Cardiac muscle cell (in vitro differentiated cells and primary cell): ENCODE measurements at regions not wholly inside any gene's neighbourhood (a gene's known extent, or its start where the extent isn't known, plus 50 kb on each side); places are given as distances from the start of the nearest gene placed in this dataset.

Experiments
- DNase-seq, 2 donors: peaks; one replicate each; pipeline versions ENCODE4 v3.0.0 to v3.0.0-alpha.2; 2010 to 2017; ENCODE audit warnings: low read depth in 1 of 2, low spot score in 1 of 2
- H3K27ac ChIP-seq: fragments of 200-600 bp; sonication (generic); 2 replicates; pipeline ENCODE4 v1.5.1; 2016
- H3K27me3 ChIP-seq: fragments of 200-600 bp; sonication (generic); 2 replicates; pipeline ENCODE4 v1.6.0; 2016; ENCODE audit warnings: control low read depth
- H3K36me3 ChIP-seq: fragments of 200-600 bp; sonication (generic); 2 replicates; pipeline ENCODE4 v1.5.1; 2016; ENCODE audit warnings: control low read depth
- H3K4me1 ChIP-seq: fragments of 200-600 bp; sonication (generic); 2 replicates; pipeline ENCODE4 v1.8.1; 2017; ENCODE audit warnings: low read depth, mild to moderate bottlenecking, mixed run types
- H3K4me3 ChIP-seq: fragments of 200-600 bp; sonication (generic); 2 replicates; pipeline ENCODE4 v1.5.1; 2016; ENCODE audit warnings: mild to moderate bottlenecking
- H3K9me3 ChIP-seq: fragments of 200-600 bp; sonication (generic); 2 replicates; pipeline ENCODE4 v1.5.1; 2017; ENCODE audit warnings: low read depth, mild to moderate bottlenecking, control low read depth
- CTCF ChIP-seq: IDR thresholded peaks from 2 replicates; pipeline ENCODE4 v1.5.1; 2012; ENCODE audit warnings: low read depth, mild to moderate bottlenecking, low read length

DNA sequence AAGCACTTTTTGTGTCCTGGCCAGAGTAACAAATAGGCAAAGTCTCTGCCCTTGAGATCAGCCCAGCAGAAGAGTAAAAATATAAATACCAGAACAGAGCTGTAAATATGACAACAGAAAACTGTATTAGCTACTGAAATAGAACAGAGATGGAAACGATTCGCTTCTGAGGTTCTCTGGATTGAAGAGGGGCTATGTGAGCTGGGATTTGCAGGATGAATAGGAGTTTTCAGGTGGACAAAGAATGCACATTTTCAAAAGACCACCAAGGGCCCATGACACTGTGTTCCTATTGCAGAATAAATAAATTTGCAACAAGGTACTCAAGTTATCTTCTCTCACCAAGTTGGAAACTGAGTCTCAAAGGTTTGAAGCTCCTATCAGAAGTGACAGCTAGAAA lies 176.6 kb downstream of the BCL11B start:
- no peak for DNase-seq
- Histone ChIP-seq H3K36me3 (no peaks in the 10 kb centered on the region), H3K4me3 (no peak overlapping the region), H3K27me3 (no peaks in the 10 kb centered on the region), H3K27ac (no peak overlapping the region), H3K4me1 (no peaks in the 10 kb centered on the region), H3K9me3 (no peaks in the 10 kb centered on the region)
- no peak for TF ChIP-seq CTCF

DNA sequence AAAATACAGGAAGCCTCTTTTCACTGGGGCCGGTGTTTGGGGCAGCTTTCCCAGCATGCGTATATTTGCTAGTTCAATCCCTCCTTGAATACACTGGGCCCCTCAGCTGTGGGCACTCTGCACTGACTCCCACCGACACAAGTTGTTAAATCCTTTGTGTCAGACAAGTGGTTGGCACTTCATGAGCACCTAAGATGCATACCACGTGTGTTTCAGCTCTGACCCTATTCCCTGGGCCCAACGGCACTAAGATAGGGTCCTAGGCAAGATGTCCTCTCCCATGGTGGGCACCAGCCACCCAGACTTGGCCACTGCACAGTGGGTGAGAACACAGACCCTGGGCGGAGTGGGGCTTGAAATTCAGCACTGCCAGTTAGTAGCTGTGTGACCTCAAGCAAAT lies 173.8 kb downstream of the BCL11B start:
- no peaks in the 10 kb centered on the region for H3K9me3 ChIP-seq
- H3K36me3 ChIP-seq: no peaks in the 10 kb centered on the region

DNA sequence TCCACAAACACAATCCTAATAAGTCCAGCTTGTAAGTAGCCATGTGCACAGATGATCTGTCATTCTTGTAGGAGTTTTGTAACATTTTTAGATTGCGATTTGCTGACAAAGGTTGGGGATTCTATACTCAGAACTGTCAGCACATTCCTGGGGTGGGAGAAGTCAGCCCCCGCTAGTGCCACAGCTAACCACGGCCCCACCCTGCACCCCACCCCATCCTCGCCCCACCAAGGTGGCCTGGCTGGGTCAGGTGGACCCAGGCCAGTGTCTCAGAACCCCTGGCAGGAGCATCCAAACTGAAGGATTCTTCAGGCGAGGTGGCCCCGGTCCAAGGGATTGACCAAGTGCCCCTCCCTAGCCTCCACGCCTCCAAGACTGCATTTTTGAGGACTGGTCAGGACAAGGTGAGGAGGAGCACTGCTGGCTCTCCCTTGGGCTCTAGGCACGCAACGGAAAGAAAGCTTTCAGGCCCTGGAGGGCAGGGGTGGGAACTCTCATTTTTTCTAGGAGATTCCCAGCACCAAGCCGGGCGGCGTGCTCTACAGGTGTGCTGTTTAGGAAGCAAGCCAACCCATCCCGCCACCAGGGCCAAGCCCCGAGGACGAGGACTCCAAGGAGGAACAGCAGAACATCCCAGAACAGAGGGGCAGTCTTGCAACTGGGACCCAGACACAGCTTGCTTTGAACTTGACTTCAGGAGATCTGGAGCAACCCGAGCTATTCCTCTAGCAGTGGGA lies 172.8 kb downstream of the BCL11B start:
- DNase-seq: no peak
- no peak for TF ChIP-seq CTCF
- Histone ChIP-seq H3K9me3 (no peaks in the 10 kb centered on the region), H3K36me3 (no peaks in the 10 kb centered on the region), H3K4me1 (no peaks in the 10 kb centered on the region), H3K27me3 (no peaks in the 10 kb centered on the region), H3K4me3 (no peak overlapping the region), H3K27ac (no peak overlapping the region)

More for the DNA sequence above, 173.8 kb downstream of the BCL11B start:
- no peak overlapping the region for H3K4me3 ChIP-seq
- DNase-seq: no peak
- no peak overlapping the region for H3K27ac ChIP-seq
- no peaks in the 10 kb centered on the region for H3K27me3 ChIP-seq
- no peak for TF ChIP-seq CTCF
- H3K4me1 ChIP-seq: no peaks in the 10 kb centered on the region

- no peak overlapping the region for H3K4me3 ChIP-seq
- no peaks in the 10 kb centered on the region for H3K27me3 ChIP-seq
- no peak overlapping the region for H3K27ac ChIP-seq
- H3K36me3 ChIP-seq: no peaks in the 10 kb centered on the region
- TF ChIP-seq CTCF: no peak
- H3K9me3 ChIP-seq: no peaks in the 10 kb centered on the region
- no peaks in the 10 kb centered on the region for H3K4me1 ChIP-seq
- DNase-seq: no peak
Measured at GRCh38 chr14:99100497-99101270, 171.3 kb downstream of the BCL11B start.

- Histone ChIP-seq H3K9me3 (no peaks in the 10 kb centered on the region), H3K36me3 (no peaks in the 10 kb centered on the region), H3K27me3 (no peaks in the 10 kb centered on the region), H3K4me3 (no peak overlapping the region), H3K4me1 (no peaks in the 10 kb centered on the region), H3K27ac (no peak overlapping the region)
- no peak for DNase-seq
- no peak for TF ChIP-seq CTCF
Measured at GRCh38 chr14:99101855-99102461, 170.0 kb downstream of the BCL11B start.
